LNCAP (cell line): ENCODE measurements at regions not wholly inside any gene's neighbourhood (a gene's known extent, or its start where the extent isn't known, plus 50 kb on each side); places are given as distances from the start of the nearest gene placed in this dataset.

Source experiments
- TF ChIP-seq, protein P1 (sequence below): fragments of 450-650 bp; IDR thresholded peaks from 2 replicates; pipeline ENCODE4 v1.5.1; 2017; ENCODE audit warnings: mild to moderate bottlenecking

- TF ChIP-seq, protein P1, sequence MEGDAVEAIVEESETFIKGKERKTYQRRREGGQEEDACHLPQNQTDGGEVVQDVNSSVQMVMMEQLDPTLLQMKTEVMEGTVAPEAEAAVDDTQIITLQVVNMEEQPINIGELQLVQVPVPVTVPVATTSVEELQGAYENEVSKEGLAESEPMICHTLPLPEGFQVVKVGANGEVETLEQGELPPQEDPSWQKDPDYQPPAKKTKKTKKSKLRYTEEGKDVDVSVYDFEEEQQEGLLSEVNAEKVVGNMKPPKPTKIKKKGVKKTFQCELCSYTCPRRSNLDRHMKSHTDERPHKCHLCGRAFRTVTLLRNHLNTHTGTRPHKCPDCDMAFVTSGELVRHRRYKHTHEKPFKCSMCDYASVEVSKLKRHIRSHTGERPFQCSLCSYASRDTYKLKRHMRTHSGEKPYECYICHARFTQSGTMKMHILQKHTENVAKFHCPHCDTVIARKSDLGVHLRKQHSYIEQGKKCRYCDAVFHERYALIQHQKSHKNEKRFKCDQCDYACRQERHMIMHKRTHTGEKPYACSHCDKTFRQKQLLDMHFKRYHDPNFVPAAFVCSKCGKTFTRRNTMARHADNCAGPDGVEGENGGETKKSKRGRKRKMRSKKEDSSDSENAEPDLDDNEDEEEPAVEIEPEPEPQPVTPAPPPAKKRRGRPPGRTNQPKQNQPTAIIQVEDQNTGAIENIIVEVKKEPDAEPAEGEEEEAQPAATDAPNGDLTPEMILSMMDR = no peak
Observed at GRCh38 chr10:4699950-4700730, 125.9 kb upstream of the AKR1E2 start.

GRCh38 chr10:4698075-4698474 lies 127.9 kb upstream of the AKR1E2 start:
- TF ChIP-seq, protein P1 = no peak

- TF ChIP-seq, protein P1 = no peak
Observed at GRCh38 chr10:4696186-4696585, 129.8 kb upstream of the AKR1E2 start.

DNA sequence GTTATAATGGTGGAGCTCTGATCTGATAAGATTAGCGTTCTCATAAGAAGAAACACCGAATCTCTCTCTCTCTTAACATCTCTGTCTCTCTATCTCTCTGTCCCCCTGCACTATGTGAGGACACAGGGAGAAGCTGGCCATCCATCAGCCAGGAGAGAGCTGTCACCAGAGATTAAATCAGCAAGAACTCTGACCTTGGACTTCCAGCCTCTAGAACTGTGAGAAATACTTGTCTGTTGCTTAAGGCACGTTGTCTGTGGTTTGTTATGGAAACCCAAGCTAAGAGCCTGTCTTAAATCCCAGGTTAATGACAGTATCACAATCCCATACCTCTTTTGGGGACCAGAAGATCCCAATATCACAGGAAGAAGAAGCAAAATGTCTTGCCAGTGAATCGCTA lies 132.0 kb upstream of the AKR1E2 start:
- TF ChIP-seq, protein P1 = no peak

DNA sequence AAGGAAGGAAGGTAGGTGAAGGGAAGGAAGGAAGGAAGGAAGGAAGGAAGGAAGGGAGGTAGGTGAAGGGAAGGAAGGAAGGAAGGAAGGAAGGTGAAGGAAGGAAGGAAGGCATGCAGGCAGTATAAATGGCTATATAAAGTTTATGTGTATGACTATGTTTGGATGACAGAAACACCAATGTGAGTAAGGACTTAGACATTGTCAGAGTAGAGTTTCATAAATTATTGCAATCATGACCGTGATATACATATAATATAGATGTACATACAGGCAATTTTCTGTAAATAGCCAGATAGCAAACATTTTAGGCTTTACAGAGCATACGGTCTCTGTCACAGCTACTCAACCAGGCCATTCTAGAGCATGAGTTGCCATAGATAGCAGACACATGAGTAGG lies 133.8 kb upstream of the AKR1E2 start:
- TF ChIP-seq, protein P1 = no peak

DNA sequence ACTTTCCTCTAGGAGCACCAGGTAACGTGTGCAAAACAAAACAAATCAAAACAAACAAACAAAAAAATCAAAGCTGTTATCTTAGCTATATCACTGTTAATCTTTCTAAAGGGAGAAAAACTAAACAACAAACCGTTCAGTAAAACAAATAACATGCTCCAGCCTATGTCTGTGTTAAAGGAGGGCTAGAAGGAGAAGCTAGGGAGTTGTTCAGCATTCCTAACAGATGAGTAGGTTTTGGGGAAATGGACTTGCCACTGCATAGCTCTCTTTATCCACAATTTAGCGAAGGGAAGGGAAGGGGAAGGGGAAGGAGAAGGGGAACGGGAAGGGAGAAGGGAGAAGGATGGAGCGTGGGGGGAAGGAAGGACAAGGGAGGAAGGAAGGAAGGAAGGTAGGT lies 134.2 kb upstream of the AKR1E2 start:
- TF ChIP-seq, protein P1 = no peak

GRCh38 chr10:4691301-4691700 lies 134.7 kb upstream of the AKR1E2 start:
- TF ChIP-seq, protein P1 = no peak

DNA sequence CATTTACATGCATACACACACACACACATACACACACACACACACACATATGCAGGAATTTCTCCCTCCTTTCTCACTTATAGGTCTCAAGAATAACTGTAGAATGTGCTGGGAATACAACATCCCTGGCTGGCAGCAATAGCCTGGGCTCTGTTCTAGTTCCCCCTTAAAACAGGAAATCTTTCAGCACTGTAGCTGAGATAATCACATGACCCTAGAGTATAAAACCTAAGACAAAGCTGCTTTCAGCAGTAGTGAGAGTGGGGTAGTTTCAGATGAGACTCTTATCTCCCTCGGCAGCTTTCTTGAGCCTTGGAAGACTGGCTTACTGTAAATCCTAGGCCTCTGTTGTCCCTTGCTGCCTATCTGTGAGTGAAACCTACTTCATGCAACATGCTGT lies 137.4 kb upstream of the AKR1E2 start:
- TF ChIP-seq, protein P1 = no peak
